A673 (cell line): ENCODE measurements at regions not wholly inside any gene's neighbourhood (a gene's known extent, or its start where the extent isn't known, plus 50 kb on each side); places are given as distances from the start of the nearest gene placed in this dataset.

Source experiments
- BruUV-seq: library from RNA; stranded (reverse); fragments of 400-500 nt; replicated peaks from 2 replicates; lab custom pipeline; 2021; lab: Mats Ljungman, UMichigan
- CTCF ChIA-PET: fragments of 300-600 bp; sonication (Branson Sonifier 250); formaldehyde crosslinking; loops from one replicate; lab custom pipeline; 2022; ENCODE audit warnings: antibody characterized with exemption; lab: Charles Lee
- POLR2A ChIA-PET: fragments of 300-600 bp; sonication (Branson Sonifier 250); formaldehyde crosslinking; loops from one replicate; lab custom pipeline; 2022; ENCODE audit warnings: antibody characterized with exemption; ENCODE audit not compliant: low non-redundant PET; lab: Charles Lee
- DNase-seq: peaks from one replicate; pipeline ENCODE4 v3.0.0-alpha.2; 2015; ENCODE audit warnings: low spot score
- H3K27ac ChIP-seq: fragments of 200-600 bp; sonication (generic); 2 replicates; pipeline ENCODE4 v1.5.1; 2016; ENCODE audit warnings: mixed run types, low read depth, mild to moderate bottlenecking, mixed read lengths, antibody characterized with exemption, low read length; ENCODE audit not compliant: poor library complexity, severe bottlenecking
- H3K27me3 ChIP-seq: fragments of 200-600 bp; sonication (generic); replicated peaks from 2 replicates; pipeline ENCODE4 v1.6.1; 2017; ENCODE audit warnings: mixed run types, low read depth, mild to moderate bottlenecking, mixed read lengths, antibody characterized with exemption, low read length; ENCODE audit not compliant: insufficient read depth, poor library complexity
- H3K36me3 ChIP-seq: fragments of 200-600 bp; sonication (generic); 2 replicates; pipeline ENCODE4 v1.6.1; 2016; ENCODE audit warnings: mixed run types, mild to moderate bottlenecking, mixed read lengths, antibody characterized with exemption, low read length; ENCODE audit not compliant: insufficient read depth, poor library complexity, severe bottlenecking
- H3K4me1 ChIP-seq: fragments of 200-600 bp; sonication (generic); 2 replicates; pipeline ENCODE4 v1.6.1; 2017; ENCODE audit warnings: mixed run types, mild to moderate bottlenecking, mixed read lengths, antibody characterized with exemption, low read length; ENCODE audit not compliant: insufficient read depth, poor library complexity, severe bottlenecking
- H3K4me3 ChIP-seq: fragments of 200-600 bp; sonication (generic); 2 replicates; pipeline ENCODE4 v1.5.1; 2016; ENCODE audit warnings: low read depth, mixed run types, mild to moderate bottlenecking, mixed read lengths, low read length; ENCODE audit not compliant: poor library complexity, severe bottlenecking
- H3K9me3 ChIP-seq: fragments of 200-600 bp; sonication (generic); 2 replicates; pipeline ENCODE4 v1.6.1; 2016; ENCODE audit warnings: mixed run types, low read depth, mild to moderate bottlenecking, mixed read lengths, antibody characterized with exemption, low read length; ENCODE audit not compliant: poor library complexity, severe bottlenecking
- EZH2 ChIP-seq: fragments of 200-600 bp; sonication (generic); IDR thresholded peaks from 2 replicates; pipeline ENCODE4 v1.6.1; 2017; ENCODE audit warnings: borderline replicate concordance, low read depth, mild to moderate bottlenecking, mixed read lengths, antibody characterized with exemption, low read length; ENCODE audit not compliant: poor library complexity, severe bottlenecking
- intact Hi-C: fragments of 100-400 bp; cut with micrococcal nuclease; formaldehyde crosslinking; loops from one replicate; pipeline ENCODE4 v1.10.0; 2022; ENCODE audit not compliant: unreplicated experiment
- TF ChIP-seq, protein P1 (sequence below): fragments of 300-800, 200-600 bp; sonication (generic); conservative IDR thresholded peaks from 2 replicates; pipeline ENCODE4 v1.5.1; 2017; ENCODE audit warnings: low read depth, mild to moderate bottlenecking, antibody characterized with exemption, low read length, moderate library complexity, mixed read lengths

GRCh38 chrX:22944945-22945344, 54.8 kb upstream of the DDX53 start:
- CTCF ChIA-PET, result no interaction called here
- BruUV-seq, result no TSS peak

More at GRCh38 chrX:22944945-22945344, 54.8 kb upstream of the DDX53 start:
- no peaks in the 10 kb centered on the region for H3K9me3 ChIP-seq
- H3K27ac ChIP-seq, result no peak overlapping the region
- H3K4me1 ChIP-seq, result peaks cover 2% of the 10 kb centered on the region
- no peaks in the 10 kb centered on the region for H3K36me3 ChIP-seq
- no peak overlapping the region for H3K4me3 ChIP-seq
- no peak for DNase-seq
- H3K27me3 ChIP-seq, result no peaks in the 10 kb centered on the region
- TF ChIP-seq, protein P1, sequence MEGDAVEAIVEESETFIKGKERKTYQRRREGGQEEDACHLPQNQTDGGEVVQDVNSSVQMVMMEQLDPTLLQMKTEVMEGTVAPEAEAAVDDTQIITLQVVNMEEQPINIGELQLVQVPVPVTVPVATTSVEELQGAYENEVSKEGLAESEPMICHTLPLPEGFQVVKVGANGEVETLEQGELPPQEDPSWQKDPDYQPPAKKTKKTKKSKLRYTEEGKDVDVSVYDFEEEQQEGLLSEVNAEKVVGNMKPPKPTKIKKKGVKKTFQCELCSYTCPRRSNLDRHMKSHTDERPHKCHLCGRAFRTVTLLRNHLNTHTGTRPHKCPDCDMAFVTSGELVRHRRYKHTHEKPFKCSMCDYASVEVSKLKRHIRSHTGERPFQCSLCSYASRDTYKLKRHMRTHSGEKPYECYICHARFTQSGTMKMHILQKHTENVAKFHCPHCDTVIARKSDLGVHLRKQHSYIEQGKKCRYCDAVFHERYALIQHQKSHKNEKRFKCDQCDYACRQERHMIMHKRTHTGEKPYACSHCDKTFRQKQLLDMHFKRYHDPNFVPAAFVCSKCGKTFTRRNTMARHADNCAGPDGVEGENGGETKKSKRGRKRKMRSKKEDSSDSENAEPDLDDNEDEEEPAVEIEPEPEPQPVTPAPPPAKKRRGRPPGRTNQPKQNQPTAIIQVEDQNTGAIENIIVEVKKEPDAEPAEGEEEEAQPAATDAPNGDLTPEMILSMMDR, result no peak
- no peak for TF ChIP-seq EZH2
- POLR2A ChIA-PET, result no interaction called here
- intact Hi-C loops, result no loop called here
